ENCODE measurements at regions not wholly inside any gene's neighbourhood (a gene's known extent, or its start where the extent isn't known, plus 50 kb on each side); places are given as distances from the start of the nearest gene placed in this dataset.

DNA sequence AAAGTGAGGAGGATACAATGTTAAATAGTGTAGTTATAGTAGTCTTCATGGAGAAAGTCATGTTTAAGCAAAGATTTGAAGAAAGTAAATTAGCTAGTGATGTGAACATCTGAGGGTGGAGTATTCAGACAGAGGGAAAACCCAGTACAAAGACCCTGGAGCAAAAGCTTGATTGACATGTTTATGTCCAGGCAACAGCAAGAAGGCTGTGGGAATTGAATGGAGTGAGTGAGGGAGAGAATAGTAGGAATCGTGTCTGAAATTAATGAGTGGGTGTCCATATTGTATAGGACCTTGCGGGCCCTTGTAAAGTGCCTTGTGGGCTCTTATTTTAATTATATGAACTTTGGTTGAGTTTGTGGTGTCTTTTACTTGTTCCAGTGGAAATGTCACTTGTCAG is 424.1 kb upstream of the KIRREL3 start:
- DNase-seq (ENCODE audit: low spot score): no peak

DNA sequence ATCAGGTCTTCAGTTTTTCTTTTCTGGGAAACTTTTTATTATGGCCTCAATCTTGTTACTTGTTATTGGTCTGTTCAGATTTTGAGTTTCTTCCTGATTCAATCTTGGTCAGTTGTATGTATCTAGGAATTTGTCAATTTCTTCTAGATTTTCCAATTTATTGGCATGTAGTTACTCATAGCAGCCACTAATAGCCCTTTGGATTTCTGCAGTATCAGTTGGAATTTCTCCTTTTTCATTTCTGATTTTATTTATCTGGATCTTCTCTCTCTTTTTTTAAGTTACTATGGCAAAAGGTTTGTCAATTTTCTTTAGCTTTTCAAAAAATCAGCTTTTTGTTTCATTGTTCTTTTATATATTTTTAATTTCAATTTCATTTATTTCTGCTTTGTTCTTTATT is 419.6 kb upstream of the KIRREL3 start:
- DNase-seq (ENCODE audit: low spot score): no peak

DNA sequence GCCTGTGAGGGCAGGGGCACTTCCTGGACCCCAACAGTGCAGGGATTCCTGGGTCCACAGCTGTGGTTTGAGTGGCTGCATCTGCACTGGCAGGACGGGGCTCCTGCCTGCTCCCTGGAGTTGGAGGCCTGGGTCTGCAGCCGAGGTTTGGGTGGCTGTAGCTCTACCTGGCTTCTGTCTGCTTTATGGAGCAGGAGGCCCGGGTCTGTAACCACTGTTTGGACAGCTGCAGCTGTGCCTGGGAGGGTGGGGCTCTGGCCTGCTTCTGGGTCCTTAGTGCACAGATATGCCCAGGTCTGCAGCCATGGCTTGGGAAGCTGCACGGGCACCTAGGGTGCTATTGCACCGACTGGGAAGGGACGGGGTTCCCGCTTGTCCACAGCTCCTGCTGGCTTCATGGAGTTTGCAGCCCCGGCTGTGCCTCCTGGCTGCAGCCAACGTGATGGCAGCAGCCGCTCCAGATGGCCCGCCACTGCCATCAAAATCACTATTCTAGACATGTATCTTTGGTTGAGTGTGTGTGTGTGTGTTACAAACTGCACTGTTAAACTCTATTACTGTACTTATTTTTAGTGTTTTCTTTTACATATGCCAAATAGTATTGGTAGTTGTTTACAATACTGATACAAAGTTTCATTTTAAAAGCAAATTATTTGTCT is 412.3 kb upstream of the KIRREL3 start:
- DNase-seq (ENCODE audit: low spot score): no peak

DNA sequence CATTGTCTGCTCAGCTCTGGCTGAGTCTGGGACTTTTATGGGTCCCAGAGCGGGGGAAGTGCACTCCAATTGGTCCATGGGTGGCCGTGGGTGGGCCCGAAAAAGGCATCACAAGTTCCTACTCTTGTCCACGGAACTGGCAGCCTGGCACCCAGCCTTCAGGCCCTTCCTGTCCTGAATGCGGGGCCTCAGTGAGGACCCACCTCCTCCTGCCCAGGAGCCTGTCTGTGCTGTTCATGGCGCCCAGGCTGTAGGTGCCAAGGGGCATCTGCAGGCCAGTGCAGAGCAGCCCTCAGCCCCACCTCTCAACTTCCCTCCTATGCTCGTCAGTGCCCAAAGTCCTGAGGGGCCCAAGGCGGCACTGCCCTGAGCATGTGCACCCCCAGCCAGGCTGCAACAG is 411.7 kb upstream of the KIRREL3 start:
- DNase-seq (ENCODE audit: low spot score): no peak

DNA sequence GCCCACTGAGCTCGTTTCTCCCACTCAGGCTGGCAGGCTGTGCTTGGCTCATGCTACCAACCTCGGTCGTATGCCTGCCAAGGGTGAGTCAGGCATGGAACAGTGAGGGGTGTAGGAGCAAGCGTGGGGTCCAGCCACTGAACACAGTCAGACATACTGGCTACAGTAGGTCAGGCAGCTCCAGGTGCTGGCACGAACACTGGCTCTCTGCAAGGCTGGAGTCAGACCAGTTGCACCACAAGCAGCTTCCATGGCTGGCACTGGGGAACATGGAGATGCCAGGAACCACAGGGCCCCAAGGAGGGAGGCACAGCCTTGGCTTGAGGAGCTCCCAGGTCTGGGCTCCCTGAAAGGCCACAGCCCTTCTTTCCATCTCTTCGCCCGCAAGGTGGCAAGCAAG is 410.7 kb upstream of the KIRREL3 start:
- DNase-seq (ENCODE audit: low spot score): no peak

DNA sequence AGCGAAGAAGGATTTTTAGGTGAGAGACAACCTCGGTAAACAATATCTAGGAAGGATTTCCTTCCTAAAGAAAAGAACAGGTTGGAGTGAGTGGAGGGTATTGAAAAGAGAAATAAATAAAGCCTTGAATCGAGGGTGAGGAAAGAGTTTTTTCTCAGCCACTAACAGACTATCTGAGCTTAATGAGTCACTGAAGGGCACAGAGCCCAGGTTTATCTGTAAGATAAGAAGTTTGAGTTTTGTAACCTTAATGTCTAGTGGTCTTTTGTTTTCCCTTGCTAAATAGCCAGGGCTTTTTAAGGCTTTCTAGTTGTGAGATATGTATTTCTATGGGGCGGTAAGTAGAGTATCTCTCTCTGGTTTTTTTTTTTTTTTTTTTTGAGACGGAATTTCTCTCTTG is 394.5 kb upstream of the KIRREL3 start:
- DNase-seq (ENCODE audit: low spot score): no peak

DNA sequence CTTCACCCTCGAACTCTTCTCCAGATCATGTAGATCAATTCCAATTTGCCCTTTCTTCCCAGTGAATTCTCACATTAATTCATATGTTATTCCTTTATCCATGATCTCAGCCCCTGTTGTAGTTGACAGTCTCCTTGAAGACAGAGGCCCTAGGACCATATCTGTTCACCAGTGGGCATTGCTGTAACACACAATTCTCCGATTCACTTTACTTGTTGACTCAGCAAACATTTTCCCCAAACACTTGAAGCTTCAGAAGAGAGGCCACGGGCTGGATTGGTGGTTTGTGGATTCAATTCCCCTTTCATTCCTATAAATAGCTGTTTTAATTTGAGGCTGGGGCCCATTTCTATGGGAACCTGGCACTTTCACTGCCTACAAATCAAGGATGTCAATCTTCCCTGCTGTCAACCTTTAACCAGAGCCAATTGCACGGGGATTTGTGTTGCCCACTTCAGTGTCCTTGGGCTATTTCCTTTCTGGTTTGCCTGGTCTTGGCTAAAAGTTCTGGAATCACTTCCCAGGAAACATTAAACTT is 393.0 kb upstream of the KIRREL3 start:
- DNase-seq (ENCODE audit: low spot score): no peak

DNA sequence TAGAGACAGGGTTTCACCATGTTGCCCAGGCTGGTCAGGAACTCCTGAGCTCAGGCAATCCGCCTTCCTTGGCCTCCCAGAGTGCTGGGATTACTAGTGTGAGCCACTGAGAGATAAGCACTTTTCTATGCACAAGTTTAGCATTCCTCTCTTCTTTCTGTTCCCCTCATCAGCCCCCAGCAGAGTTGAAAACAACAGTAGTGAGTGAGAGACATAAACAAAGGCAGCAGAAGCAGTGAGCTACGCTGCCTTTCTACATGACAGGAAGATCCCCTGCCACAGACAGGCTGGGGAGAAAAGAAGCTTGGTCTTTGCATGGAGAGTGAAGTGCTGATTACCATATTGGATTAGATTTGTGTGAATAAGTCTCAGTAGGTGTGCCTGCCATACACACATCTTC is 392.0 kb upstream of the KIRREL3 start:
- DNase-seq (ENCODE audit: low spot score): no peak

DNA sequence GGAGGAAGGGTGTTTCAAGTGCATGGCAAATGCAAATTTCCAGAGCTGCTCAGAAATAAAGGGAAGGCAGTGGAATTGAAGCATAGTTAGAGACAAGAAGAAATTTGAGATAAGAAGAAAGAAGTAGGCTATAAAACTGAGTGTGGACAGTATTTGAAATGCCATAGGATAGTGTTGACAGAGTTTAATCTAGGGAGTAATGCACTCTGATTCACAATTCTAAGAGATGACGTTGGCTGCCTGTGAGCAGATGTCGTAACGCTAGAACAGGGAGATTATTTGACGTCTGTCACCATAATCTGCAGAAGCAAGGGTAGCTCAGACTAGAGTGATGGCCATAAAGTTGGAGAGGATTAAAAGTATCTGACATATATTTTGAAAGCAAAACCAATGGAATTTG is 389.9 kb upstream of the KIRREL3 start:
- no peak for DNase-seq (ENCODE audit: low spot score)

DNA sequence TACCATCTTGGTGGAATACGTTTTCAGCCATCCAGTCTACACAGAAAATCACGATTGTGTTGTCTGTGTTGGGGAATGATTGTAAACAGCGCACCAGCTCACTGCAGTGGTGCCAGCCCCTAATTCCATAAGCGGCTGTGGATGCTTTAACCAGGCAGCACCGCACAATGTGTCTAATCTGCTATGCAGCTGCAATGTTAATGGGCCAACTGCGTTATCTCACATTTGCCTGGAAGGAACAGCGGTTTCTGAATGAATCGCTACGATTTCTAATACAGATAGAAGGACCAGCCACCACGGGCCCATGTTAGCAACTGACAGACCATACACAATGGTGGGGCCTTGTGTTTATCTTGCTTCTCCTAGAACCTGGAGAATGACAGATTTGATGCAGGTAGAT is 384.5 kb upstream of the KIRREL3 start:
- no peak for DNase-seq (ENCODE audit: low spot score)

DNA sequence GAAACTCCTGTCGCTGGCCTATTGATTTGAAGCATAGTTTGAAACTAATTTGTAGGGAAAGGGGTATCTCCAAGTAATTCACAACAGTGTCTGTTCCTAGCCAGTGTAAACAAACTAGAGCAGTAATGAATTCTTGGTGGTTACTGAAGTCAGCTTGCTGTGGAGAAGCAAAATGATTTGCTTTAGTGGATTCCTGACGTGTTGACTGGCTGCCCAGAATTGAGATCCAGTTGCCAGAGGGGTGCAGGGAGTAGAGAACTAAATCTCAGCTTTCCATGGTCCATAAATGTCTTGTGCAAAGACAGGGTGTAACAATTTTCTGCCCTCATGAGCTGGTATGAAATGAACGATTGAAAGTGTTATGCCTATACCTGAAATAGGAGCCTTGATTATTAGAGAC is 382.5 kb upstream of the KIRREL3 start:
- peak; percentile 5 for DNase-seq (ENCODE audit: low spot score)

DNA sequence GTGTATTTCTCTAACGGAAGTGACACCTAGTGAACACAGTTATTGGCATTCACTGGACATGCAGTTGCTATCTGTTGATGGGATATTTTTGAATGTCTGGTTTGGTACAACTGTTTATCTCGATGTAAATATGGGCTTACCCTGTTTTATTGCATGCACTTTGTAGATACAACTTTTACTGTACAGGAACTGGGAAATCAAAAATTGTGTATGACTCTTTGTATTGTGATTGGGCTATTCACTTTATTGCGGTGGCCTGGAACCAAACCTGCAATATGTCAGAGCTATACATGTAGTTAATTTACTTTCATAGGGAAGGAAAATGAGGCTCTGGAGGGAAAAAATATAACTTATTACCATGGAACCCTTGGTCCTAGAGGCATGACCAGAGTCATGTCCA is 380.7 kb upstream of the KIRREL3 start:
- DNase-seq (ENCODE audit: low spot score): no peak

DNA sequence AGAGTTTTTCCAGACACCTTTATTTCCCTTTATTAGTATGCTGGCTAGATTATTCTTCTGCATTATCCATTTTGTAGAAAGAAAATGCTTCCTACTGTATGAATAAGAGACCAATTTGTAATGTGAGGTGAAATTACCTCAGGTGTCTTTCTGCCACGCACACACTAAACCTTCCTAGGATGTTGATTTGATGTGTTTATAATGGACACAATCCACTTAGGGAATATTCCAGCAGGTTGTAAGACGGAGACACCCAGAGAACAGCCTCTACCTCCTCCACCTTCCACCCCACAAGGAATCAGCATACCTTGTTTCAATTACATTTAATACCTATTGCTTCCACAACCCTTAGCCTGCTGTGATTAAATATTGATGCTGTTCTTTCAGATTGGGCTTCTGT is 379.1 kb upstream of the KIRREL3 start:
- no peak for DNase-seq (ENCODE audit: low spot score)

DNA sequence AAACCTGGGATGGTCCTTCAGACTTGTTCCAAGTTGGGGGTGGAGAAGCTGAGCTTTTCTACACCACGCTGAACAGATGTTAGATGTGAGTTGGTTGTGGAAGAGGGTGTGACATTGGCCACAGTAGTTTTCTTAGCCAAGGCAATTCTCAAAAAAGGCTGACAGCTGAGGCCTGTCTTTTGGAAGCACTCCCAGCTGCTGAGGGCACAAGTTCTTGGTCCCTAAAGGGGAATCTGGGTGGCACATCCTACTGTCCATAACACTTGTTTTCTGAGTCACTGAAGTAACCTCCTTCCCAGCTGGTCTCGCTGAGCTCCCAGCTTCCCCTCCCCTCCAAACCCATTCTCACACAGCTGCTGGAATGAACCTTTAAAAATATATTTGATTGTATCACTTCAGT is 375.7 kb upstream of the KIRREL3 start:
- DNase-seq (ENCODE audit: low spot score): no peak

DNA sequence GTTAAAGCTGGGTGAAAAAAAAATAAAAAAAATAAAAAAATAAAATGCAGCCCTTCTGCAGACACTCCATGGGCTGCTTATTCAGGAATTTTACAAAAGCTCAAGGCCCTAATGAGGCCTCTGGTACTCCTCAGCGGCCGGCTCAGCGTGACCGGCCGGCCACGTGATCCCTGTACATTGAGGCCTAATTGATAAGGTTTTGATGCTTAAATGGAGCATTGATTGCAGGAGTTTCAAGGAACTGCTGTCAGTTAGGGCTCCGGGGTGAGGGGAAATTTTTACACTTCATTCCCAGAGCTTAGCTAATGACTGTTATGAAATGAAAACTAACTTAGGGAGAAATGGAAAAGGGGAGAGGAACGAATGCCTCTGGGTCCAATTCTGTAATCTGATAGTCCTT is 368.8 kb upstream of the KIRREL3 start:
- DNase-seq (ENCODE audit: low spot score): no peak

DNA sequence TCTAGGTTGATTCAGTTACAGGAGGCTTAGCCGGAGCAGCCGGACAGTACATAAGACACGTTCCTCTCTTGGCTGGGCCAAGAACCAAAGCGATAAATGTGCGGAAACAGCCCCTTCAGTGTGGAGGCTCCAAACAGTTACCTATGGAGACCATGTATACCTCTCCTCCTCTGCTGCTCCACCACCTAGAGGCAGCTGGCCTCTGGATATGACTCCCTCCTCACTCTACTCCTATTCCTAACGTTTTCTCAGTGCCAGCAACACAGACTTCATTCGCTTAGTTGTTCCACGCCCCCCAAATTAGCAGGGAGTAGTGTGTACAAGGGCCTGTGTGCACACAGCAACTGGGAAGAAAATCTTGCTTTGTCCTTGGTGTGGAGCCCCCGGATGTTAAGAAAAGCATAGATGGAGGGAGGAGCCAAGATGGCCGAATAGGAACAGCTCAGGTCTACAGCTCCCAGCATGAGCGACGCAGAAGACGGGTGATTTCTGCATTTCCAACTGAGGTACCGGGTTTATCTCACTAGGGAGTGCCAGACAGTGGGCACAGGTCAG is 362.3 kb upstream of the KIRREL3 start:
- DNase-seq (ENCODE audit: low spot score): no peak

DNA sequence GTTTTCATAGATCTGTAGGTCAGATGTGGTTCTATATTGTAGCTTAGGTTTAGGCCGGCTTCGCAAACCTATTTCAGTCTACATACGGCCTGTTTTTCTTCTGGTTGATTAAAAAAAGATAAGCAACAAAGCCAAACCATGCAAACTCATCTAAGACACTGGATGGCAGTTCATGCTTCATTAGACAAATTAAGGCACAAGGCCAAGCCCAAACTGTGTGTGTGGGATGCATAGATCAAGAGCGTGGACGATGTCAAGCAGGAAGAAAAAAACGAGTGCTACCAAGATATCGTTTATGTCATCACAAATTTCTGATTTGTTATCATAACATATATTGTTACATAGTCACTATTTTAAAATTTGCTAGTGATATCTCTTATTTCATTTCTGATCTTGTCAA is 357.6 kb upstream of the KIRREL3 start:
- DNase-seq (ENCODE audit: low spot score): no peak

DNA sequence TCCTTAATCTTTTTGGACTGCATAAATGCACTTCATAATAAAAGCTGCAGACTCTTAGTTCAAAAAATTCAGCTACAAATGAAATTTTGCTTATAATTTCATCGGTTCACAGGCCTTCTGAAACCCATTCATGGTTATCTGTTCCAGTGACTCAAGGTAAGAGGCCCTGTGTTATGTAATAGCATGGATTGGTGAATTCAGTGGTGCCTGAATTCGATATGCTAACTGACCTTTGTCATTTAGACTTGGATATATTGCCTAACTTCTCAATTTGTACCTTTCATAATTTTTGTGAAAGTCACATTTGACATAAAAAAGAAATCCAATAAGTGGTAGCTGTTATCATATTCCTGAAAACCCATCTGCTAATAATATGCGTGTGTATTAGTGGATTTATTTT is 349.9 kb upstream of the KIRREL3 start:
- DNase-seq (ENCODE audit: low spot score): no peak

DNA sequence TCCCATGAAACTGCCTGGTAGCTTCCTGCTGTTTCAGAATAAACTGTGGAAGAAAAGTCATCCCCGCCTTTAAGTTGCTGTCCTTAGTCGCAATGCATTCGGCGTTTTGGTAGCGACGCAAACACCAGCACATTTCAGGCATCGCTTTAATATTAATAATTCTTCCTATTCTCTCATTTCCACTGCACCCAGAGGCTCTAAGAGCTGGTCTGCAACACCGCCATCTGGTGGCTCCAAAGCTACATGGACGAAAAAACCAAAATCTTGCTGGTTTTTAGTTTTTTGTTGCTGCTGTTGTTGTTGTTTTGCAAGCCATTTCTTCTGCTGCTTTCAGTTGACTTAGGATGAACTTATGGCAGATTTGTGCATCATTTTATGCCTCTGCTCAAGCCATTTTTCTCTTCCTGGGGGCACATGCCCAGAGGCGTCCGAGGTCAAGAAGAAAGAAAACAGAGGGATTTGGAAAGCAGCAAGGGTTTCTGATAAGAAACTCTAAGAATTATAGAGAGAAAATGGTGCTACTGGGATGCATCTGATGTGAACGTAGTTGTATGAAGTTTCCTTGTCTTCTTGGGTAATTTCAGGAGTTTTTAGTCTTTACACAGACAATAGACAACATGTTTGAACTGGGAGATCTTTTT is 345.4 kb upstream of the KIRREL3 start:
- peak; percentile 66 for DNase-seq (ENCODE audit: low spot score)

DNA sequence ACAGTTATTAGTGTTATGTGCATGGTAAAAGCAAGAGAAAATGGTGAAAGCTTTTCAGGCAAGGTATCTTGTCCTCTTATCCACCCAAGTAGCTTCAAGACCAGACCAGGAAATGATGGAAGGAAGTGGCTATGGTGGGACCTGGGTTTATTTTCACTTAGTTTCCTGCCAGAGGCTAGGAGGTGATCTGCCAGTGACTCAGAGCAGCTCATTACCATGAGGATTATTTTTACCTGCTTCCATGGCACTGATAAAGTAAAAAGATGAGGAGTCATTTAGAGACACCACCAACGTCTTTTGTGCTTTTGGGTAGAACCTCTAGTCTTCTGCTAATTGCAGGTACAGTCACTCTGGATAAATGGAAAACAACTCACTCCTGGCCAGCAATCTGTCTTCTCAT is 339.9 kb upstream of the KIRREL3 start:
- no peak for DNase-seq (ENCODE audit: low spot score)

DNA sequence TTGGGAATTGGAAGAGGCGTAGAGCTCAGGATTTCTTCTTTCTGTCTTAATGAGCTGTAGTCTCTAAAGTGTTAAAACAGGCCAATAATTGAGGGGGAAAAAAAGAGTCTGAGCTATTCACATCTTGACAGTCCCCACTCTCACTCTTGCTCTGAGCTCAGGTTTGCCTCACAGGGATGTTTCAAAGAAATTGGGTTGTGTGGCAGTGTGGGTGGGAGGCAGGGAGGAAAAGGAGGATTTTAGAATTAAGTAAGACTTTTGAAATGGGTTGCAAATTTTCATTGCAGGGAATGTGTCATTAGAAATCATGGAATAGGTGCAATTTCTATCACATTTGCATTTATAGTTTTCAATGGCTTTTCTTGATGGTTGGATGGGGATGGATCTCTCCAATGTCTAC is 338.8 kb upstream of the KIRREL3 start:
- no peak for DNase-seq (ENCODE audit: low spot score)

DNA sequence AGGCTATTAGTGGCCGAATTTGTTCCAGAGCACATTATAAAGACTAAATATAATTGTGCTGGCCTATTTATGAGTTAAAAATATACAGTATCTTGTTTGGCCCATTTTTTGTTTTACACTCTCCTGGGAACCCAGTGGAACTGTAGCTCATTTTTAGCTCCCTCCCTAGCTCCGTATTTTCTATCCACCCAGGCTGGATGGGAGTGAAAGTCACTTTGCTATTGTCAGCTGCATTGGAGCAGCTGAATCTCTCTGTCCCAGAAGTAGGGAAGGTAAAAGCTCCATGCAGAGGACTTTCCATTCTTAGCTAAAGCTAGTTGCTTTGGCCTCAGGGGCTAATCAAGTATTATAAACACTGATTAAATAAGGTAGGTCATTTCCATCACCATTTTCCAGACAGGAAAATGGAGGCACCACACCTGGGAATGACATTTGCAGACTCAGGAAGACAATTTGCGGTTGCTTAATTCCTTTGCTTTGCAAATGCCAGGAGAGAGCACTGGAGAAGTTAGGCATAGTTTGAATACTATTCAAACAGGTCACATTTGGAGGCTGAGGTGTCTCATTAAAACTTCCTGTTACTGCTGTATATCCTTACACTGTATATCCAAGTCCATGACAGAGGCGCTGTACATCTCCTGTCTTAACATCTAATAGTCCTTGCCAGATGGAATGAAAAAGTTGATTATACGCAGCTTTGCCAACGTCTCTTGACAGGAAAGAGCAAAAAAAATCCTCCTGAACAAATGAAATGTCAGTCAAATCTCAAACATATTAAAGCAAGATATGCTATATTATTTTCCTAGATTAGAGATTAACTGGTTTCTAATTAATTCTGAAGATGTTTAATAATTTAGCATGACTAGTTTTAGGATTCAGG is 338.1 kb upstream of the KIRREL3 start:
- no peak for DNase-seq (ENCODE audit: low spot score)

DNA sequence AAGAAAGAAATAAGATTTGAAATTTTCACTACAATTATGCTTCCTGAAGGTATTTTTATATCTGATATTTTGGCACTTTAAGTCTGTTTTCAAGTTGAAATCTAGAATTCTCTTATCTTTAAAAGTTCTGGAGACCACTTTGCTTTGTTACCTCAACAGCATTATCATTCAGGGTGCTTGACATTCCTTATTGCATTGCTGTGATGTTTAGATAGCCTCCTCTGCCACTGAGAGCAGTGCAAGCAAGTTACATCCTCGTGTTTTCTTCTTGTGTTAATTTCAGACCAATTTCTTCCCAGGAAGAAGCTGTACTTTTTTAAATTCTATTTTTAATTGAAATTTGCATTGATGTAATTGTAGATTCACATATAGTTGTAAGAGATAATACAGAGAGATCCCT is 333.9 kb upstream of the KIRREL3 start:
- DNase-seq (ENCODE audit: low spot score): no peak
